SK-N-SH treated with all-trans-retinoic acid at 6 μM for 48 hours (cell line): ENCODE measurements at regions not wholly inside any gene's neighbourhood (a gene's known extent, or its start where the extent isn't known, plus 50 kb on each side); places are given as distances from the start of the nearest gene placed in this dataset.
"Not testable (repeated sequence)": the region's sequence is repeated elsewhere in the genome, so short reads cannot be mapped to it uniquely, and the experiment has no call there.

Source experiments
- PATZ1 ChIP-seq: fragments of 250-450 bp; sonication (Bioruptor Pico); IDR thresholded peaks from 2 replicates; pipeline ENCODE4 v1.8.0; 2020; ENCODE audit warnings: mild to moderate bottlenecking, moderate library complexity, borderline replicate concordance
- PPARA ChIP-seq: fragments of 250-450 bp; sonication (Bioruptor Pico); IDR thresholded peaks from 2 replicates; pipeline ENCODE4 v1.5.0; 2020; ENCODE audit warnings: mild to moderate bottlenecking, borderline replicate concordance
- ZFP3 ChIP-seq: fragments of 250-450 bp; sonication (Bioruptor Pico); IDR thresholded peaks from 2 replicates; pipeline ENCODE4 v1.5.0; 2020; ENCODE audit warnings: mild to moderate bottlenecking, moderate library complexity

- TF ChIP-seq PPARA; PATZ1 (CRISPR knock-in tag); ZFP3: not testable (repeated sequence)
Observed at GRCh38 chr12:9309749-9310148, 101.6 kb upstream of the PZP start.
